Effector memory CD4-positive, alpha-beta T cell (primary cell): ENCODE measurements at regions not wholly inside any gene's neighbourhood (a gene's known extent, or its start where the extent isn't known, plus 50 kb on each side); places are given as distances from the start of the nearest gene placed in this dataset.

Source experiments
- DNase-seq, 3 donors: peaks; one replicate each; pipeline ENCODE4 v3.0.0-alpha.2; 2020
- H3K27ac ChIP-seq: 2 replicates; pipeline ENCODE4 v1.7.0; 2013; ENCODE audit warnings: mild to moderate bottlenecking, low read length, moderate library complexity; ENCODE audit not compliant: insufficient read depth, poor library complexity, severe bottlenecking
- H3K27me3 ChIP-seq: replicated peaks from 2 replicates; pipeline ENCODE4 v1.7.0; 2013; ENCODE audit warnings: mild to moderate bottlenecking, low read length; ENCODE audit not compliant: insufficient read depth, control insufficient read depth, poor library complexity, severe bottlenecking
- H3K36me3 ChIP-seq: 2 replicates; pipeline ENCODE4 v1.7.0; 2013; ENCODE audit warnings: mild to moderate bottlenecking, low read length, moderate library complexity; ENCODE audit not compliant: control insufficient read depth, insufficient read depth
- H3K4me1 ChIP-seq: 2 replicates; pipeline ENCODE4 v1.7.0; 2013; ENCODE audit warnings: low read length, mild to moderate bottlenecking; ENCODE audit not compliant: control insufficient read depth, insufficient read depth, poor library complexity, severe bottlenecking
- H3K4me3 ChIP-seq: 2 replicates; pipeline ENCODE4 v1.7.0; 2013; ENCODE audit warnings: low read length, low read depth, mild to moderate bottlenecking; ENCODE audit not compliant: insufficient read depth, poor library complexity, severe bottlenecking
- H3K9me3 ChIP-seq: 2 replicates; pipeline ENCODE4 v1.7.0; 2013; ENCODE audit warnings: mild to moderate bottlenecking, low read length, moderate library complexity; ENCODE audit not compliant: control insufficient read depth

GRCh38 chr6:92376691-92377090, 1042.7 kb downstream of the EPHA7 start:
- no peak for DNase-seq
- no peaks in the 10 kb centered on the region for H3K27me3 ChIP-seq
- H3K4me1 ChIP-seq = no peaks in the 10 kb centered on the region
- H3K27ac ChIP-seq = no peak overlapping the region
- no peaks in the 10 kb centered on the region for H3K36me3 ChIP-seq
- H3K9me3 ChIP-seq = no peaks in the 10 kb centered on the region
- no peak overlapping the region for H3K4me3 ChIP-seq

- no peaks in the 10 kb centered on the region for H3K36me3 ChIP-seq
- no peak overlapping the region for H3K27ac ChIP-seq
- H3K4me1 ChIP-seq = no peaks in the 10 kb centered on the region
- DNase-seq = no peak
- H3K4me3 ChIP-seq = no peak overlapping the region
- H3K9me3 ChIP-seq = no peaks in the 10 kb centered on the region
- H3K27me3 ChIP-seq = no peaks in the 10 kb centered on the region
Measured at GRCh38 chr6:92371211-92372208, 1047.8 kb downstream of the EPHA7 start.

GRCh38 chr6:92369309-92369708, 1050.0 kb downstream of the EPHA7 start:
- no peaks in the 10 kb centered on the region for H3K27me3 ChIP-seq
- DNase-seq = no peak
- H3K36me3 ChIP-seq = no peaks in the 10 kb centered on the region
- H3K4me1 ChIP-seq = no peaks in the 10 kb centered on the region
- H3K9me3 ChIP-seq = no peaks in the 10 kb centered on the region
- no peak overlapping the region for H3K4me3 ChIP-seq
- no peak overlapping the region for H3K27ac ChIP-seq

GRCh38 chr6:92364948-92365541, 1054.3 kb downstream of the EPHA7 start:
- no peak for DNase-seq
- H3K27me3 ChIP-seq = no peaks in the 10 kb centered on the region
- H3K9me3 ChIP-seq = no peaks in the 10 kb centered on the region
- H3K27ac ChIP-seq = no peak overlapping the region
- no peaks in the 10 kb centered on the region for H3K4me1 ChIP-seq
- H3K36me3 ChIP-seq = no peaks in the 10 kb centered on the region
- H3K4me3 ChIP-seq = no peak overlapping the region

GRCh38 chr6:92363111-92363510, 1056.2 kb downstream of the EPHA7 start:
- H3K9me3 ChIP-seq = no peaks in the 10 kb centered on the region
- H3K27me3 ChIP-seq = no peaks in the 10 kb centered on the region
- no peak for DNase-seq
- H3K4me3 ChIP-seq = no peak overlapping the region
- H3K27ac ChIP-seq = no peak overlapping the region
- no peaks in the 10 kb centered on the region for H3K4me1 ChIP-seq
- no peaks in the 10 kb centered on the region for H3K36me3 ChIP-seq

- no peak for DNase-seq
- H3K4me3 ChIP-seq = no peak overlapping the region
- H3K9me3 ChIP-seq = no peaks in the 10 kb centered on the region
Measured at GRCh38 chr6:92362404-92362803, 1057.0 kb downstream of the EPHA7 start.

GRCh38 chr6:92361990-92362389, 1057.4 kb downstream of the EPHA7 start:
- Histone ChIP-seq H3K4me3 (no peak overlapping the region), H3K27ac (no peak overlapping the region), H3K36me3 (no peaks in the 10 kb centered on the region), H3K9me3 (no peaks in the 10 kb centered on the region), H3K27me3 (no peaks in the 10 kb centered on the region), H3K4me1 (no peaks in the 10 kb centered on the region)
- no peak for DNase-seq

More at GRCh38 chr6:92362404-92362803, 1057.0 kb downstream of the EPHA7 start:
- Histone ChIP-seq H3K27ac (no peak overlapping the region), H3K27me3 (no peaks in the 10 kb centered on the region), H3K4me1 (no peaks in the 10 kb centered on the region), H3K36me3 (no peaks in the 10 kb centered on the region)

- Histone ChIP-seq H3K9me3 (no peaks in the 10 kb centered on the region), H3K4me1 (no peaks in the 10 kb centered on the region), H3K4me3 (no peak overlapping the region), H3K36me3 (no peaks in the 10 kb centered on the region), H3K27me3 (no peaks in the 10 kb centered on the region), H3K27ac (no peak overlapping the region)
- DNase-seq = no peak
Measured at GRCh38 chr6:92354270-92354829, 1065.0 kb downstream of the EPHA7 start.

- no peaks in the 10 kb centered on the region for H3K36me3 ChIP-seq
- H3K27ac ChIP-seq = no peak overlapping the region
- no peak overlapping the region for H3K4me3 ChIP-seq
- no peaks in the 10 kb centered on the region for H3K27me3 ChIP-seq
- H3K4me1 ChIP-seq = no peaks in the 10 kb centered on the region
- H3K9me3 ChIP-seq = no peaks in the 10 kb centered on the region
- DNase-seq = no peak
Measured at GRCh38 chr6:92352130-92352529, 1067.2 kb downstream of the EPHA7 start.

GRCh38 chr6:92341201-92341600, 1078.2 kb downstream of the EPHA7 start:
- no peaks in the 10 kb centered on the region for H3K9me3 ChIP-seq
- H3K4me3 ChIP-seq = no peak overlapping the region
- no peaks in the 10 kb centered on the region for H3K27me3 ChIP-seq
- H3K36me3 ChIP-seq = no peaks in the 10 kb centered on the region
- H3K4me1 ChIP-seq = no peaks in the 10 kb centered on the region
- H3K27ac ChIP-seq = no peak overlapping the region
- no peak for DNase-seq
